IPS-15b (cell line): ENCODE measurements at regions not wholly inside any gene's neighbourhood (a gene's known extent, or its start where the extent isn't known, plus 50 kb on each side); places are given as distances from the start of the nearest gene placed in this dataset.

ENCODE experiments used
- H3K27me3 ChIP-seq: one replicate; pipeline ENCODE4 v1.6.1; 2013; ENCODE audit warnings: low read length; ENCODE audit not compliant: control insufficient read depth, insufficient read depth
- H3K36me3 ChIP-seq: one replicate; pipeline ENCODE4 v1.6.1; 2013; ENCODE audit warnings: low read length; ENCODE audit not compliant: control insufficient read depth, insufficient read depth
- H3K4me1 ChIP-seq: one replicate; pipeline ENCODE4 v1.6.1; 2013; ENCODE audit warnings: mild to moderate bottlenecking, low read length; ENCODE audit not compliant: control insufficient read depth, insufficient read depth
- H3K4me3 ChIP-seq: one replicate; pipeline ENCODE4 v1.5.1; 2013; ENCODE audit warnings: low read depth, low read length
- H3K9ac ChIP-seq: one replicate; pipeline ENCODE4 v1.6.1; 2013; ENCODE audit warnings: low read depth, mild to moderate bottlenecking, low read length
- H3K9me3 ChIP-seq: one replicate; pipeline ENCODE4 v1.6.1; 2013; ENCODE audit warnings: mild to moderate bottlenecking, low read length; ENCODE audit not compliant: control insufficient read depth, insufficient read depth

- no peaks in the 10 kb centered on the region for H3K27me3 ChIP-seq
- H3K4me1 ChIP-seq, result no peaks in the 10 kb centered on the region
- H3K9ac ChIP-seq, result no peak overlapping the region
Observed at GRCh38 chr20:6920991-6921613, 153.6 kb downstream of the BMP2 start.

GRCh38 chr20:6921717-6922386 lies 154.4 kb downstream of the BMP2 start:
- Histone ChIP-seq H3K27me3 (no peaks in the 10 kb centered on the region), H3K9me3 (no peaks in the 10 kb centered on the region), H3K4me1 (no peaks in the 10 kb centered on the region), H3K36me3 (no peaks in the 10 kb centered on the region), H3K9ac (no peak overlapping the region), H3K4me3 (no peak overlapping the region)

More at GRCh38 chr20:6920991-6921613, 153.6 kb downstream of the BMP2 start:
- H3K4me3 ChIP-seq, result no peak overlapping the region
- H3K36me3 ChIP-seq, result no peaks in the 10 kb centered on the region
- no peaks in the 10 kb centered on the region for H3K9me3 ChIP-seq

- Histone ChIP-seq H3K27me3 (no peaks in the 10 kb centered on the region), H3K9me3 (no peaks in the 10 kb centered on the region), H3K36me3 (no peaks in the 10 kb centered on the region), H3K4me3 (no peak overlapping the region), H3K9ac (no peak overlapping the region), H3K4me1 (no peaks in the 10 kb centered on the region)
Observed at GRCh38 chr20:6924681-6925080, 157.2 kb downstream of the BMP2 start.

GRCh38 chr20:6925744-6926278 lies 158.3 kb downstream of the BMP2 start:
- no peak overlapping the region for H3K9ac ChIP-seq
- H3K36me3 ChIP-seq, result no peaks in the 10 kb centered on the region
- no peaks in the 10 kb centered on the region for H3K9me3 ChIP-seq
- no peak overlapping the region for H3K4me3 ChIP-seq
- no peaks in the 10 kb centered on the region for H3K27me3 ChIP-seq
- H3K4me1 ChIP-seq, result no peaks in the 10 kb centered on the region

GRCh38 chr20:6940048-6940447 lies 172.6 kb downstream of the BMP2 start:
- Histone ChIP-seq H3K9ac (no peak overlapping the region), H3K27me3 (no peaks in the 10 kb centered on the region), H3K4me1 (no peaks in the 10 kb centered on the region), H3K4me3 (no peak overlapping the region), H3K9me3 (no peaks in the 10 kb centered on the region), H3K36me3 (no peaks in the 10 kb centered on the region)

GRCh38 chr20:6940876-6941275 lies 173.4 kb downstream of the BMP2 start:
- no peak overlapping the region for H3K9ac ChIP-seq
- H3K4me3 ChIP-seq, result no peak overlapping the region
- H3K36me3 ChIP-seq, result no peaks in the 10 kb centered on the region
- no peaks in the 10 kb centered on the region for H3K4me1 ChIP-seq
- H3K27me3 ChIP-seq, result no peaks in the 10 kb centered on the region
- no peaks in the 10 kb centered on the region for H3K9me3 ChIP-seq

- no peaks in the 10 kb centered on the region for H3K36me3 ChIP-seq
- no peaks in the 10 kb centered on the region for H3K9me3 ChIP-seq
- H3K4me3 ChIP-seq, result no peak overlapping the region
- H3K4me1 ChIP-seq, result no peaks in the 10 kb centered on the region
- H3K9ac ChIP-seq, result no peak overlapping the region
- H3K27me3 ChIP-seq, result no peaks in the 10 kb centered on the region
Observed at GRCh38 chr20:6941571-6941970, 174.1 kb downstream of the BMP2 start.

GRCh38 chr20:6942266-6942665 lies 174.8 kb downstream of the BMP2 start:
- Histone ChIP-seq H3K36me3 (no peaks in the 10 kb centered on the region), H3K9ac (no peak overlapping the region), H3K4me1 (no peaks in the 10 kb centered on the region), H3K9me3 (no peaks in the 10 kb centered on the region), H3K4me3 (no peak overlapping the region), H3K27me3 (no peaks in the 10 kb centered on the region)

GRCh38 chr20:6944292-6944691 lies 176.8 kb downstream of the BMP2 start:
- Histone ChIP-seq H3K27me3 (no peaks in the 10 kb centered on the region), H3K4me3 (no peak overlapping the region), H3K9ac (no peak overlapping the region), H3K4me1 (no peaks in the 10 kb centered on the region), H3K9me3 (no peaks in the 10 kb centered on the region), H3K36me3 (no peaks in the 10 kb centered on the region)

- no peaks in the 10 kb centered on the region for H3K9me3 ChIP-seq
- H3K4me1 ChIP-seq, result no peaks in the 10 kb centered on the region
- no peak overlapping the region for H3K4me3 ChIP-seq
- H3K9ac ChIP-seq, result no peak overlapping the region
- H3K27me3 ChIP-seq, result no peaks in the 10 kb centered on the region
- H3K36me3 ChIP-seq, result no peaks in the 10 kb centered on the region
Observed at GRCh38 chr20:6953611-6954010, 186.1 kb downstream of the BMP2 start.

GRCh38 chr20:6954219-6954618 lies 186.7 kb downstream of the BMP2 start:
- Histone ChIP-seq H3K9ac (no peak overlapping the region), H3K9me3 (no peaks in the 10 kb centered on the region), H3K4me3 (no peak overlapping the region), H3K27me3 (no peaks in the 10 kb centered on the region), H3K36me3 (no peaks in the 10 kb centered on the region), H3K4me1 (no peaks in the 10 kb centered on the region)

- no peaks in the 10 kb centered on the region for H3K4me1 ChIP-seq
- H3K9me3 ChIP-seq, result no peaks in the 10 kb centered on the region
- H3K36me3 ChIP-seq, result no peaks in the 10 kb centered on the region
Observed at GRCh38 chr20:6956056-6956455, 188.6 kb downstream of the BMP2 start.

More at GRCh38 chr20:6956056-6956455, 188.6 kb downstream of the BMP2 start:
- H3K27me3 ChIP-seq, result no peaks in the 10 kb centered on the region
- H3K4me3 ChIP-seq, result no peak overlapping the region
- no peak overlapping the region for H3K9ac ChIP-seq
